CD4-positive, CD25-positive, alpha-beta regulatory T cell (primary cell): ENCODE measurements at regions not wholly inside any gene's neighbourhood (a gene's known extent, or its start where the extent isn't known, plus 50 kb on each side); places are given as distances from the start of the nearest gene placed in this dataset.
A peak's percentile ranks its signal among the peaks of the same experiment; 100 is the strongest.

ENCODE experiments used
- ATAC-seq, 2 donors: fragments of 150-1000 bp; cut with Tn5 transposase; one replicate each; pipeline ENCODE4 v1.10.0; 2021; ENCODE audit warnings: low read depth in 2 of 2, moderate number of reproducible peaks in 2 of 2, moderate library complexity in 1 of 2
- DNase-seq, 3 donors: peaks; one replicate each; pipeline versions ENCODE4 v3.0.0 to v3.0.0-alpha.2; 2012 to 2022; ENCODE audit warnings: mixed read lengths in 1 of 3
- H3K27ac ChIP-seq: one replicate; pipeline ENCODE4 v1.7.0; 2013; ENCODE audit warnings: mild to moderate bottlenecking, low read length; ENCODE audit not compliant: insufficient read depth, poor library complexity, severe bottlenecking
- H3K27me3 ChIP-seq: one replicate; pipeline ENCODE4 v1.7.0; 2013; ENCODE audit warnings: low read length; ENCODE audit not compliant: control insufficient read depth, insufficient read depth
- H3K36me3 ChIP-seq: one replicate; pipeline ENCODE4 v1.7.0; 2013; ENCODE audit warnings: mild to moderate bottlenecking, low read length, moderate library complexity; ENCODE audit not compliant: control insufficient read depth, insufficient read depth
- H3K4me1 ChIP-seq: 2 replicates; pipeline ENCODE4 v1.7.0; 2013; ENCODE audit warnings: mild to moderate bottlenecking, low read length; ENCODE audit not compliant: insufficient read depth, control insufficient read depth, poor library complexity, severe bottlenecking
- H3K4me3 ChIP-seq: one replicate; pipeline ENCODE4 v1.7.0; 2013; ENCODE audit warnings: low read depth, mild to moderate bottlenecking, low read length, moderate library complexity
- H3K9me3 ChIP-seq, 2 experiments: 1 replicate in 1 of 2; 2 replicates in 1 of 2; pipeline ENCODE4 v1.7.0; 2013; ENCODE audit warnings: low read length in 2 of 2, mild to moderate bottlenecking in 1 of 2, moderate library complexity in 1 of 2; ENCODE audit not compliant: control insufficient read depth in 2 of 2
- H3K27ac Mint-ChIP-seq, 3 donors: one replicate each; pipeline ENCODE4 v1.8.0; 2020 to 2022; ENCODE audit warnings: mild to moderate bottlenecking in 3 of 3, mixed read lengths in 3 of 3, moderate library complexity in 2 of 3
- H3K27me3 Mint-ChIP-seq: one replicate; pipeline ENCODE4 v1.8.0; 2022; ENCODE audit warnings: mild to moderate bottlenecking, mixed read lengths
- H3K36me3 Mint-ChIP-seq: one replicate; pipeline ENCODE4 v1.8.0; 2020; ENCODE audit warnings: mixed read lengths
- H3K4me1 Mint-ChIP-seq, 4 donors: one replicate each; pipeline ENCODE4 v1.8.0; 2020 to 2022; ENCODE audit warnings: mixed read lengths in 4 of 4, mild to moderate bottlenecking in 1 of 4
- H3K4me3 Mint-ChIP-seq, 4 donors: one replicate each; pipeline ENCODE4 v1.8.0; 2020 to 2022; ENCODE audit warnings: mild to moderate bottlenecking in 4 of 4, mixed read lengths in 4 of 4, moderate library complexity in 3 of 4
- H3K9me3 Mint-ChIP-seq, 7 donors: one replicate each; pipeline ENCODE4 v1.8.0; 2020 to 2022; ENCODE audit warnings: mixed read lengths in 7 of 7, mild to moderate bottlenecking in 3 of 7, moderate library complexity in 2 of 7

GRCh38 chr1:244953901-244954300 is 89.6 kb upstream of the HNRNPU start:
- ATAC-seq (no peak), DNase-seq (no peak)
- Histone ChIP-seq H3K27ac (no peak overlapping the region), H3K4me3 (no peak overlapping the region), H3K4me1 (no peaks in the 10 kb centered on the region), H3K36me3 (no peaks in the 10 kb centered on the region), H3K9me3 (no peaks in the 10 kb centered on the region), H3K27me3 (no peaks in the 10 kb centered on the region)
- no peaks in the 10 kb centered on the region for H3K36me3 Mint-ChIP-seq
- H3K27ac Mint-ChIP-seq: no peak overlapping the region
- no peaks in the 10 kb centered on the region for H3K9me3 Mint-ChIP-seq
- peaks cover 29% of the 10 kb centered on the region for H3K27me3 Mint-ChIP-seq
- no peak overlapping the region for H3K4me3 Mint-ChIP-seq
- H3K4me1 Mint-ChIP-seq: peaks cover 0 to 4% (median 0%) of the 10 kb centered on the region in 4 donors

GRCh38 chr1:244952940-244953339 is 88.6 kb upstream of the HNRNPU start:
- Histone ChIP-seq H3K4me3 (no peak overlapping the region), H3K9me3 (no peaks in the 10 kb centered on the region), H3K36me3 (no peaks in the 10 kb centered on the region), H3K27ac (no peak overlapping the region), H3K27me3 (no peaks in the 10 kb centered on the region), H3K4me1 (no peaks in the 10 kb centered on the region)
- Mint-ChIP-seq H3K27ac (no peak overlapping the region), H3K36me3 (no peaks in the 10 kb centered on the region), H3K27me3 (peaks cover 32% of the 10 kb centered on the region), H3K4me3 (no peak overlapping the region), H3K9me3 (no peaks in the 10 kb centered on the region), H3K4me1 (peaks cover 0 to 4% (median 0%) of the 10 kb centered on the region in 4 donors)
- no peak for ATAC-seq
- no peak for DNase-seq

GRCh38 chr1:244952280-244952933 is 88.1 kb upstream of the HNRNPU start:
- Histone ChIP-seq H3K4me1 (no peaks in the 10 kb centered on the region), H3K27me3 (no peaks in the 10 kb centered on the region), H3K27ac (no peak overlapping the region), H3K4me3 (no peak overlapping the region), H3K9me3 (no peaks in the 10 kb centered on the region), H3K36me3 (no peaks in the 10 kb centered on the region)
- H3K4me3 Mint-ChIP-seq: no peak overlapping the region
- DNase-seq: no peak
- no peak overlapping the region for H3K27ac Mint-ChIP-seq
- peaks cover 37% of the 10 kb centered on the region for H3K27me3 Mint-ChIP-seq
- no peaks in the 10 kb centered on the region for H3K4me1 Mint-ChIP-seq
- peaks cover 0 to 2% (median 0%) of the 10 kb centered on the region in 7 donors for H3K9me3 Mint-ChIP-seq
- H3K36me3 Mint-ChIP-seq: no peaks in the 10 kb centered on the region
- ATAC-seq: no peak

- Histone ChIP-seq H3K4me3 (no peak overlapping the region), H3K9me3 (no peaks in the 10 kb centered on the region), H3K36me3 (no peaks in the 10 kb centered on the region), H3K27ac (no peak overlapping the region), H3K27me3 (peaks cover 4% of the 10 kb centered on the region), H3K4me1 (no peaks in the 10 kb centered on the region)
- peaks cover 23% of the 10 kb centered on the region for H3K27me3 Mint-ChIP-seq
- H3K4me3 Mint-ChIP-seq: no peak overlapping the region
- no peak for ATAC-seq
- DNase-seq: no peak
- H3K4me1 Mint-ChIP-seq: no peaks in the 10 kb centered on the region
- no peaks in the 10 kb centered on the region for H3K36me3 Mint-ChIP-seq
- H3K9me3 Mint-ChIP-seq: peaks cover 0 to 5% (median 0%) of the 10 kb centered on the region in 7 donors
- H3K27ac Mint-ChIP-seq: no peak overlapping the region
These were observed 84.1 kb upstream of the HNRNPU start for GRCh38 chr1:244948416-244948815.

- Histone ChIP-seq H3K4me3 (no peak overlapping the region), H3K9me3 (no peaks in the 10 kb centered on the region), H3K4me1 (no peaks in the 10 kb centered on the region), H3K27me3 (peaks cover 4% of the 10 kb centered on the region), H3K27ac (no peak overlapping the region), H3K36me3 (no peaks in the 10 kb centered on the region)
- no peak overlapping the region for H3K27ac Mint-ChIP-seq
- peaks cover 18% of the 10 kb centered on the region for H3K27me3 Mint-ChIP-seq
- H3K36me3 Mint-ChIP-seq: no peaks in the 10 kb centered on the region
- H3K4me1 Mint-ChIP-seq: no peaks in the 10 kb centered on the region
- H3K4me3 Mint-ChIP-seq: no peak overlapping the region
- peaks cover 0 to 5% (median 0%) of the 10 kb centered on the region in 7 donors for H3K9me3 Mint-ChIP-seq
- no peak for ATAC-seq
- no peak for DNase-seq
These were observed 80.8 kb upstream of the HNRNPU start for GRCh38 chr1:244945109-244945671.

- Histone ChIP-seq H3K9me3 (no peaks in the 10 kb centered on the region), H3K4me1 (no peaks in the 10 kb centered on the region), H3K36me3 (no peaks in the 10 kb centered on the region), H3K4me3 (no peak overlapping the region), H3K27me3 (peaks cover 2% of the 10 kb centered on the region), H3K27ac (no peak overlapping the region)
- DNase-seq (no peak), ATAC-seq (peak in 1 of 2 donors; percentile 60)
- Mint-ChIP-seq H3K4me1 (no peaks in the 10 kb centered on the region), H3K27ac (no peak overlapping the region), H3K27me3 (peaks cover 5% of the 10 kb centered on the region), H3K9me3 (peaks cover 0 to 5% (median 0%) of the 10 kb centered on the region in 7 donors), H3K4me3 (no peak overlapping the region), H3K36me3 (no peaks in the 10 kb centered on the region)
These were observed 76.8 kb upstream of the HNRNPU start for GRCh38 chr1:244941121-244941520.

GRCh38 chr1:244937099-244937498 is 72.8 kb upstream of the HNRNPU start:
- no peaks in the 10 kb centered on the region for H3K4me1 Mint-ChIP-seq
- H3K4me3 Mint-ChIP-seq: no peak overlapping the region
- no peaks in the 10 kb centered on the region for H3K36me3 Mint-ChIP-seq
- DNase-seq (no peak), ATAC-seq (no peak)
- no peaks in the 10 kb centered on the region for H3K27me3 ChIP-seq
- H3K9me3 ChIP-seq: no peaks in the 10 kb centered on the region
- H3K27ac ChIP-seq: no peak overlapping the region
- H3K36me3 ChIP-seq: no peaks in the 10 kb centered on the region
- peaks cover 9% of the 10 kb centered on the region for H3K27me3 Mint-ChIP-seq
- no peaks in the 10 kb centered on the region for H3K4me1 ChIP-seq
- no peaks in the 10 kb centered on the region for H3K9me3 Mint-ChIP-seq
- H3K27ac Mint-ChIP-seq: no peak overlapping the region
- H3K4me3 ChIP-seq: no peak overlapping the region
